Head of caudate nucleus (tissue), 42 donors: ENCODE measurements at regions not wholly inside any gene's neighbourhood (a gene's known extent, or its start where the extent isn't known, plus 50 kb on each side); places are given as distances from the start of the nearest gene placed in this dataset.
"Not testable (repeated sequence)": the region's sequence is repeated elsewhere in the genome, so short reads cannot be mapped to it uniquely, and the experiment has no call there.

Experiments
- DNase-seq, 42 donors: peaks; one replicate each; pipeline versions ENCODE4 v3.0.0 to v3.0.0-alpha.2; 2020 to 2021; ENCODE audit warnings: mixed read lengths in 7 of 42
- intact Hi-C: fragments of 100-400 bp; cut with DNase I; formaldehyde crosslinking; loops from one replicate; pipeline ENCODE4 v1.15.0; 2022

DNA sequence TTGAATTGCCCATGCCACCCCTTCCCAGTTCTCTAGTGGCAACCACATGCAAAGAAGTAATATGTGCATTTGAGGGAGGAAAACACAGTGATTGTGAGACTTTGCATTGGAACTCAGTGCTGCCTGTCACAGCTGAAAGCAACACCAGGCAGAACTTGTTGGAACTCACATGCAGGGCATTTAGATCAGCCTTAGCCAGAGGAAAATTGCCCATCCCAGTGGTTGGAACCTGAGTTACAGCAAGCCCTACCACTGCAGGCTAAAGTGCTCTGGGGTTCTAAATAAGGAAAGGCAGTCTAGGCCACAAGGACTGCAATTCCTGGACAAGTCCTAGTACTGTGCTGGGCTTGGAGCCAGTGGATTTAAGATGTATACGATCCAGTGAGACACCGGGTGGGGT is 245.3 kb upstream of the UFL1 start:
- intact Hi-C loops, result no loop called here
- DNase-seq, result no peak

DNA sequence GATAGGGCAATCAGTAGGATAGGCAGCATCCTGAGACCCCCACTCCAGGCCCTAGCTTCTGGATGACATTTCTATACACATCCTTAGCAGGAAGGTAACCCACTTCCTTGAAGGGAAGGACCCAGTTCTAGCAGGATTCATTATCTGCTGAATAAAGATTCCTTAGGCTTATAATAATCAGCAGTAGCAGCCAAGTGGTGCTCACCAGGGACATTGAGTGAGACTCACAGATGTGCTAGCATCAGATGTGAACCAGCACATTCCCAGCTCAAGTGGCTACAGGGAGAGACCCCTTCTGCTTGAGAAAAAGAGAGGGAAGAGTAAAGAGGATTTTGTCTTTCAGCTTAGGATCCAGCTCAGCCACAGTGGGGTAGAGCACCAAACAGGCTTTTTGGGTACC is 244.8 kb upstream of the UFL1 start:
- no peak for DNase-seq
- intact Hi-C loops, result no loop called here

DNA sequence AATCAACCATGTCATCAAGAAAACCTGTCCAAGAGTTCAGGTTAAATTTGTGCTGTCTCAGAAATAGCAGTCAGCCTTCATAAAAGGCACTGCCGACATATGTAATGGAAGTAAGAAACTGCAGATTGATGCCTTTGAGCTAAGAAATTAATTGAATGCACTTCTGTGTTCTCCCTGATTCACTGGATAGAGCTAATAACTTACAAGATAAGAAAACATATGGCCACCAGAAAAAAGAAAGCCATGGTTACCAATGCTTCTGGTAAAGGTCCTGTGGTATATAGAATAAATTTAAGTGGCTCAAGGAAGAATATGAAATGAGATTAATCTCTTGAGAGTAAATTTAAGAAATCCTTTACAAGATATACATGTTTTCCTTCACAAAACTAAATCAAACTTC is 242.5 kb upstream of the UFL1 start:
- intact Hi-C loops, result no loop called here
- no peak for DNase-seq

DNA sequence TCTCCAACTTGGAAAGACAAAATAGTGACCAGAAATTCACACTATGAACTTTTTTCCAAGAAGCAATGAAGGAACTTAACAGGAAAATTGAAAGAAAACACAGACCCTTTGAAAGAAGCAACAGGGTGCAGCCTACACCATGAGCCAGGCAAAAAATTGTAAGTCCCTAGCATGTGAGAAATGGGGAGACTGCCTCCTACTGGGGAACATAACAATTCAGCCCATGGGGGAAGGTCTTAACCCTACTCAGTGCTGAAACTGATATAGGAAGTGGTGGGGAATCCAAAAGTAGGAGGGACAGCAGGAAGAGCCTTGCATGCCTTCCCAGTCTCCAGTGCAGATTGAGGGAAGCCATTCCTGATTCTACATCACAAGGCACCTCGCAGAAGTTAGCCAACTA is 235.1 kb upstream of the UFL1 start:
- intact Hi-C loops, result no loop called here
- DNase-seq, result no peak

DNA sequence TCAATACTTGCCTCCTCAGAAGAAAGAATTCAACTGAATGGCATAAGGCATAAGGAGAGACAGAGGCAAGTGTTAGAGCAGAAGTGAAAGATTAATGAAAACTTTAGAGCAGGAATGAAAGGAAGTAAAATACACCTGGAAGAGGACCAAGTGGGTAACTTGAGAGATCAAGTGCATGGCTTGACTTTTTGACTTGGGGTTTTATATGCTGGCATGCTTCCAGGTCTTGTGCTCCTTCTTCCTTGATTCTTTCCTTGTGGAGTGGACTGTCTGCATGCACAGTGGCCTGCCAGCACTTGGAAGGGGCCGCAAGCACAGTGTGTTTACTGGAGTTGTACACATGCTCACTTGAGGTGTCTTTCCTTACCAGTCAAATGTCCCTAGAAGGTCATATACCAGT is 222.1 kb upstream of the UFL1 start:
- no peak for DNase-seq
- intact Hi-C loops, result no loop called here

DNA sequence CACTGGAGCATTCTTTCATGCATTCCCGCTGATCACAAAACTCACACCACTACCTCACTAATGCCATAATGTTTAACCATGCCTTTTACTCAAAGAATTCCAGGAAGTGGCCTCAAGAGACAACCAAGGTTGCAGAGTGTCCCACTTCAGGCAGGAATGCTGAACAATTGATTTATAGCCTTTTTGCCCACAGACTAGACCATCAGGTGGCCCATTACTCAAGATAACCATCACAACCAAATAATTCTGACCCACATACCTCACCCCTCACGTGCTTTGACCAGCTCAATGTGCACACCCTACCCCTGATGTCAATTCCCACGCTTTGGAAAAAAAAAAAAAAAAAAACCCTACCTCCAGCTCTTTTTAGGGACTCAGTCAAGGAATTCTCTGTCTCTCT is 220.6 kb upstream of the UFL1 start:
- DNase-seq, result no peak
- intact Hi-C loops, result no loop called here

DNA sequence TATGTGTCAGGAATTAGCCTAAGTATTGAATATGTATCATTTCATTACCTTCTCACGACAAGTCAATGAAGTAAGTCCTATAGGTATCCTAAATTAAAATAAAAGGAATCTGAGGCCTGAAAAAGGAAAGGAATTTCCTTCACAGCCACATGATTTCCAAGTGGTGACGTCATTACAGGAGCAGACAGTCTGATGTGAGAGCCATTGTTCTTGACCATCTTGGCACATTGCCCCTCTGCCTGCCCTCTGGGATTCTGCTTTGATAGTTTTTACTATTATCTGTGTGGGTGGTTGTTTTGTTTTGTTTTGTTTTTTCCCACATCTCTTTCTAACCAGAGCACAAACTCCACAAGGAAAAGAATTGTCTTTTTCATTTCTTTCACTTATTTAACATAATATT is 219.8 kb upstream of the UFL1 start:
- peak in 16 of 42 donors; percentile 14 to 67 (median 36) for DNase-seq
- intact Hi-C loops, result no loop called here

DNA sequence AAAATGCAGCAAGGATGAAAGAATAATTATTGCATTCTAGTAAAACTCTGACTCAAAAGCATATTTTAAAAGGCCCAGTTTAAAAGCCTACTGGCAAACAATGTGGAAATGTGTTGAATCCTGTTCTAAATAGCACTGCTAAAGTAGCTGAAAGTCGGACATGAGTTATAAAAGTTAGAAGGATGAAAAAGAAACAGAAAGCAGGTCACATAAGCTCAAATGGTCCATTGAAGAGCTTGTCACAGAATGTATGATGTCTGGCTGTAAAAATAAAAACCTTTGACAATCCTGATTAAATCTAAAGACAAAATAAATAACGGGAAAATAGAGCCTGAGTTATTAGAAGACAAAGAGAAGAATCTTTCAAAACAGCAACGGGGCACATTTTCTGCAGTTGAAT is 218.6 kb upstream of the UFL1 start:
- DNase-seq, result no peak
- intact Hi-C loops, result no loop called here

DNA sequence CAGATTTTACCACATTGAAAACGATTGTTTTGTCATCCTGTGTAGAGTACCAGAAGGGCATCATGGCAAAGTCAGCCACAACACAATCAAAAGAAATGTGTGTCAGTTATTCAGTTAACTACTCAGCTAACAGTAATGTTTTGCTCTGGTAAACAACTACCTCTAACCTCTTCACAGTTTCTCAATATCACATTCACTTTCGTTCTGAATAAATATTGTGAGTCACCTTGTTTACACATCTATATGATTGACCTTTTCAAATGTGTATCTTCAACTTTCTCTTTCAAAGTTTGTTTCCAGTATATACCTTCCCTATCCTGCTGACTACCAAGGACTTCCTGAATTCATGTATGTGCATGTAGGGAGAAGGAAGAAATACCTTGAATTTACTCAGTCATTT is 216.6 kb upstream of the UFL1 start:
- no peak for DNase-seq
- intact Hi-C loops, result no loop called here

DNA sequence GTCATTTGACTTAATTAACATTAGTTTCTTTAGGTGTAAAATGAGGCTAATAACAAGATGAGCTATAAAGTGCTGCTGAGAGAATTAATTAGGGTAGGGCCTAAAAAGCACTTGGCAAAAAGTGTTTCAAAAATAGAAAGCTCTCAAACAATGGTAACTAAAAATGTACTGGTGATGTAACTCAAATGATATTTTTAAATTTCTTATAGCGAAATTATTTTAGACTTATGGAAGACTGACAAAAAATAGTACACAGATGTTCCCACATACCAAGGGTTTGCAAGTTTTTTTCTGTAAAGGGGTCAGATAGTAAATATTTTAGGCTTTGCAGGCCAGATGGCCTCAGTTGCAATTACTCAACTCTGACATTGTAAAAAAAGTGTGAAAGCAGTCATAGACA is 190.7 kb upstream of the UFL1 start:
- intact Hi-C loops, result no loop called here
- DNase-seq, result no peak

DNA sequence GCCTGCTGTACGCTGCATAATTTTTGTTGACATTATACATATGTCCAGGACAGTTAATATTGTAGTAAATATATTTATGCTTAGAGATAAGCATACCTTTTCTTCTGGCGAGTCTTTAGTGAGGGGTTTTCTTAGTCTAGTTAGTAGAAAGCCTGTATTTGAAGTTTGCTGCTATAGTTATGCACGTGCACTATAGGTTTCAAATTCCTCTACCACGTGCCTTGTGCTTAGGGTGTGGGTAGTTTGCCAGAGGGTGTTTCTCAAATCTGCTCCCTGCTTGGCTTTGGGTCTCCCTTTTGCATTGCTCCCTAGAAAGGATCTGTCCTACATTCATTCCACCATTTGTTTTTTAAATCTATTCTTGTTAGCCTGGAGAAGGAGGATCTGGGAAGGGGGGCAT is 181.4 kb upstream of the UFL1 start:
- intact Hi-C loops, result no loop called here
- no peak for DNase-seq

DNA sequence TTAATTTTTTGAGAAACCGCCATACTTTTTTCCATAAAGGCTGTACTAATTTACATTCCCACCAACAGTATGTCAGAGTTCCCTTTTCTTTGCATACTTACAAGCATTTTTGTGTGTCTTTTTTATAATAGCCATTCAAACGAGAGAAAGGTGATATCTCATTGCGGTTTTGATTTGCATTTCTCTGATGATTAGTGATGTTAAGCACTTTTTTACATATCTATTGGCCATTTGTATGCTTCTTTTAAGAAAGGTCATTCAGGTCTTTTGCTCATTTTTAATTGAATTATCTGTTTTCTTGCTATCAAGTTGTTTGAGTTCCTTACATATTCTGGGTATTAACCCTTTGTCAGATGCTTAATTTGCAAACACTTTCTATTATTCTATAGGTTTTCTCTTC is 176.1 kb upstream of the UFL1 start:
- DNase-seq, result no peak
- intact Hi-C loops, result no loop called here

DNA sequence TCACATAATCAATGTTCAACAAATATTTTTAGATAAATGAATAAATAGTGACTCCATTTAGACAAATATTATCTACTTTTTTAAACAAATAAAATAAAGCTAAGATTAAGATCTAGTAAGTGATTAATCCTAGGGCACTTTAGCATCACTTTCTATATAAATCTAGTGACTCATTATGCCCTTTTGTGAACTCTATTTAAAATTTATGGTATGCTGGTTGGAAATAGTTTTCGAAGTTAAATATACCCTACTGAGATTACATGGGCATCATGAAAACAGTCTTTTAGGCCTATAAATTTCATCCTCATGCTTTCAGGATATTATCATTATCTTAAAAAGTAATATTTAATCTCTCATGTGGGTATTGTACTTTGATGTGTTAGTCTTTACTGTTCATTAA is 140.4 kb upstream of the UFL1 start:
- no peak for DNase-seq
- intact Hi-C loops, result no loop called here

DNA sequence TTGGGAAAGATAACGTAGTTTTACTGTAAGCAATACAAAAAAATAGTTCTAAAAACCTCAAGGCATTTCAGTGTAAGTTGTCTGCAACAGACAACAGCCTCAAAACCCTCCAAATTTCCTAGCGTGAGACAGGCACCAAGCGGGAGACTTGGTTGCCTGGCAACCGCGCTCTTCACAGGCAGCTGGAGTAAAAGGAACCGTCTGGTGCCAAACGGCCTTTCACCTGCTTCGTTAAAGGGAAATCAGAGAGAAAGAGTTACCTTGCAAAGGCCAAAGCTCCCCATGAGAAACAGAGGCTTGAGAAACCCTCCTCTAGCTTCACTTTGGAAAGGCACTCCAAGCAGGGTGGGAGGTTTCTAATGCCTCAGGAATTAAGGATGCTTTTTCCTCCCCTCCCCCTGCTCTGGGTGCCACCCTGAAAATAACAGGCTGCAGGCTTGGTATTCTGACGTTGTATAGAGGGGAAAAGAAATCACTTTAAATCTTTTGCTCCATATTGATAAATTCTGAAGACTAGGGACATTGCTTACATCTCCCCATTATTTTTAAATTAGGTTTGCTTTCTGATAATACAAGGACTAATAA is 129.7 kb upstream of the UFL1 start:
- intact Hi-C loops, result no loop called here
- peak; percentile 38 to 90 (median 72) for DNase-seq

DNA sequence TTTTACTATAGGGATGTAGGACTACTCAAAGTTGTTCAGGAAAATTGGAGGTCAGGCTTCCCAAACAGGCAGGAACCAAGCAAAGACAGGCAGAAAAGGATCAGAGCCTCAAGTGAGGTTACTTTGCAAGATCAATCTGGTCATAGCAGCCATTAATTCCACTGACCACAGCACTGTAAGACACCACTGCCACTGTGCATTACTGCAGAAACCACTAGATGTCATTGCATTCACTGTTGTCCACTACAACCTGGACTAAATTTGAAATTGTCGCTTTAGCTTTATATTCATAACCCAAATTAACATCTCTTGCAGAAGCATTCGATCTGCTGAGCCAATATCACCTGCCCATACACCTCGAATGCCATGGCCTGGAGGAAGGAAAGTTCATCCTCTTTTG is 126.9 kb upstream of the UFL1 start:
- intact Hi-C loops, result no loop called here
- DNase-seq, result peak in 2 of 42 donors; percentile 6 to 27

DNA sequence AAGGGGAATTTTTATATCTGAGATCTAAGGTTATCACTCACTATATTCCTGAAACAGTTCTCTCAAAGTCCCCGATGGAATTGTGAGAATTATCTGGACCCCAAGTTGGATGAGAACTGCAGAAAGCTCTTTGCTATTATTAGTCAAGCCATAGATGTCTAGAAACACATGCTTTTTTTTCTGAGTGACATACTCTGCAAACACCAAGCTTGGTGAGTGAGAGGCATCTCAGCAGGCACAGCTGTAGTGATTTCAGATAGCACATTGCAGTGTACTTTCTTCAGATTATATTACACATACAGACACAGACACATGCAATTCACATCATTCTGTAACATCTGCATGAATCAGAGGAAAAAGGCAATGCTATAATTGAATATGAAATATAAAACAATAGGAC is 111.1 kb upstream of the UFL1 start:
- intact Hi-C loops, result no loop called here
- DNase-seq, result no peak

DNA sequence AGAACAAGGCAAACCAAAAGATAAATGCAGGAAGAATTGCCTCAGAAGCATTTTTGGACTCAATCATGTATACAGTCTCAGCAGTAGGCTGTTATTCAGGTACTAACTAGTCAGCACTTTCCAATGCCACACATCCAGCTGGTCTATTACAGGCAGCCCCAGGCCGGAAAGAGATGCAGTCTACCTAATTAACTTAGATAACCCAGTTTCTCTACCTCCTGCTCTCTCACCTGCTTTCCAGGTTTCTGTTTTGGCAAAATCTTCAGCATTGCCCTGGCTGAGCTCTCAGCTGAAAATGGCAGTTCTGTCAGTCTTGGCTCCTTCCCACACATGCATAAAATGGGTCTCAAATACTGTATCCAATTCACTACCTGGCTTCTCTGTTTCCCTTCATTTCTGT is 101.3 kb upstream of the UFL1 start:
- peak in 2 of 42 donors; percentile 8 to 13 for DNase-seq
- intact Hi-C loops, result no loop called here

DNA sequence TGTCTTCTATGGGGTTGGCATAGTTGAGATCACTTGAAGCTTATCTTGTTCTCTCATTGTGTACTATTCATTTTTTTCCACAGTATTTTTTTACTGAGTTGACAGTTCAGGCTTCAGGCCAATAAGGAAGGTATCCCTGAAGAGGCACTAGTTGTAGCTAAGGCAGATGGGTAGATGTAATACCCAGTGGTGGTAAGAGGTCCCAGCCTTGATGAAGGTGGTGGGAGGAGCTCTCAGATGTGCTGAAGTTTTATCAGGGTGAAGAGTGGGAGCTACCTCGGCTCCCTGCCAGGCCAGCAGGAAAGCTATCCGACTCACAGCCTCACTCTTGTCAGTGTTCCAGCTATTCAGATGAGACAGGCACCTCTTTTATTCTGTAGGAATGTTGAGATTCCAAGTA is 87.7 kb upstream of the UFL1 start:
- no peak for DNase-seq
- intact Hi-C loops, result no loop called here

DNA sequence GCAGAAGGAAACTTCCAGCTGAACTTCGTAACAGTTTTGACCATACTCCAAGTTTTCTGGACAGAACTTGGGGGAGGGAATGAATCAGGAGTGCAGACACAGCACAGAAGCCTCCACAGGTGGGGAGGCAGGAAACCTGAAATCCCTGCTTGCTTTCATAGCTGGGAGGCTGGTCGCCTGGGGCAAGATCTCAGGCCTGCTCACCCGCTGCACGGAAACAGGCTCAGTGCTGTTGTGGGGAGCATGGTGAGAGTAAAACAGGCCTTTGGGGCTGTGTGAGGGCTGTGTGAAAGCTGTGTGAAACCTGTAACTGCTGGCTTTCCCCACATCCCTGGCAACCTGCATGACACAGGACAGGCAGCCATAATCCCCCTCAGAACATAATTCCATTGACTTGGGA is 85.2 kb upstream of the UFL1 start:
- intact Hi-C loops, result no loop called here

DNA sequence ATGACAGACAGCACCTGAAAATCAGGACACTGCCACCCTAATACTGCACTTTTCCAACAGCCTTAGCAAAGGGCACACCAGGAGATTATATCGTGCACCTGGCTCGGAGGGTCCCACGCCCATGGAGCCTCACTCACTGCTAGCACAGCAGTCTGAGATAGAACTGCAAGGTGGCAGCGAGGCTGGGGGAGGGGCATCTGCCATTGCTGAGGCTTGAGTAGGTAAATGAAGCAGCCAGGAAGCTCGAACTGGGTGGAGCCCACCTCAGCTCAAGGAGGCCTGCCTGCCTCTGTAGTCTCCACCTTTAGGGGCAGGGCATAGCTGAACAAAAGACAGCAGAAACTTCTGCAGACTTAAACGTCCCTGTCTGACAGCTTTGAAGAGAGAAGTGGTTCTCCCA is 84.4 kb upstream of the UFL1 start:
- DNase-seq, intact Hi-C loops: not testable (repeated sequence)

More for the DNA sequence above, 85.2 kb upstream of the UFL1 start:
- DNase-seq, result no peak

DNA sequence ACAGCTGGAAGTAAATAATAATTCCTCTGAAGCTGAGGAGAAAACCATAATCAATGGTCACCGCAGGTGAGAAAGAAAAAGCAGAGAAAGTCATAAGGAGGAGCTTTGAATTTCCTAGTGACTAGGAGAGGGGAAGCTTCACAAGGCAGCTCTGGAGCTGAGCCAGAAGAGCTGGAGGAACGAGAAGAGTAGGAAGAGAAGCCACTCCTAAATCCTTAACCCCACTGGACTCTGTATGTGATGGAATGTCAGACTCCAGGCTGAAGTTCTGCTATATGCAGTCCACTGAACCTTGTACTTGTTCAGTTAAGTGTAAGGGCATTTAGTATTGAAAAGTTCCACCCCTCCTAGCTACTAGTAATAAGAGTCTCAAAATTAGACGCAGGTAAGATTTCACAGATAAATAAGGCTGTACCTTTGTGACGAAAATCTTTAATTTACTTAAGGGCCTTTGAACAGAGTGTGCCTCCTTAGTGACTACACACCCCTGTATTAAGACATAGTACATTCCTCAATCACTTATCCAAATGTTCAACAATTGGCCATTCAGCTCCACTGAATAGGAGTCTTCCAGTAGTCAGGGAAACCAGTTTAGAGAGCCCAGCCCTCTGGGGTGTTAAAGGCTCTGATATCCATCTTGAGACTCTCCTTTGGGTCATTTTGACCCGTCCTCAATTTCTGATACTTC is 71.4 kb upstream of the UFL1 start:
- peak in 2 of 42 donors; percentile 13 to 17 for DNase-seq
- intact Hi-C loops, result no loop called here

DNA sequence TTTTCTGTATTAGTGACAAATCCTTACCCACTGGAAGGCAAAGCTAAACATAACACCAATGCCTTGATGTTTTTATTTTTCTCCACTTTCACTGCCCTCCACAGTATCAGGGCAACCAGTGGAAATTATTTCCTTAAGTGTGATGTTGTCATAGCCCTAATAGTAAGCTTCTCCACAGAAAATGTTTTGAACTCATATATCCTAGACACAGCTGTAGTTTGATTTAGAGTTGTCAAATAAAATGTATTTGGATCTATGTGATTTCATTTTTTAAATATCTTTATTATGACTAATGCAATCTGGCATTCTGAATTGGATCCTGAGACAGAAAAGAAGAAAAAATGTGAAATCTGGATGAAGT is 70.9 kb upstream of the UFL1 start:
- DNase-seq, result no peak
- intact Hi-C loops, result no loop called here
